Motor neuron (in vitro differentiated cells): ENCODE measurements at regions not wholly inside any gene's neighbourhood (a gene's known extent, or its start where the extent isn't known, plus 50 kb on each side); places are given as distances from the start of the nearest gene placed in this dataset.
A peak's percentile ranks its signal among the peaks of the same experiment; 100 is the strongest.

Experiments used
- ATAC-seq, 8 experiments: fragments of 200-7000 bp; cut with Tn5 transposase; replicated peaks in 6 of 8; 2 replicates each; pipeline ENCODE4 v1.8.0; 2021; ENCODE audit warnings: mild to moderate bottlenecking in 8 of 8, moderate library complexity in 8 of 8
- H3K27ac ChIP-seq, 2 donors: fragments of 250-450 bp; sonication (Bioruptor Pico); 2 replicates each; pipeline ENCODE4 v1.9.0; 2021; ENCODE audit warnings: antibody characterized with exemption in 2 of 2, mild to moderate bottlenecking in 2 of 2, moderate library complexity in 1 of 2
- H3K4me1 ChIP-seq, 2 donors: fragments of 250-450 bp; sonication (Bioruptor Pico); replicated peaks in 1 of 2; 2 replicates each; pipeline ENCODE4 v1.6.1; 2021; ENCODE audit warnings: antibody characterized with exemption in 2 of 2, mild to moderate bottlenecking in 2 of 2, moderate library complexity in 1 of 2
- H3K4me3 ChIP-seq, 5 donors: fragments of 250-450 bp; sonication (Bioruptor Pico); 2 replicates each; pipeline ENCODE4 v1.9.0; 2021; ENCODE audit warnings: antibody characterized with exemption in 5 of 5, mild to moderate bottlenecking in 5 of 5, moderate library complexity in 4 of 5
- WGBS, 10 experiments: fragments of 450-650 bp; shearing (Covaris generic); methylation state at CpG; one replicate each; pipeline ENCODE4 v1.0.0; 2022; 5-methylcytosine and 5-hydroxymethylcytosine counted together
- in situ Hi-C, 9 experiments: fragments of 400-800 bp; cut with MboI; loops; one replicate each; pipeline ENCODE4 v1.15.0; 2021; ENCODE audit warnings: low sequenced_read_pairs in 9 of 9, low pct_unique_long_range_greater_than_20kb in 2 of 9; ENCODE audit not compliant: unreplicated experiment in 9 of 9

DNA sequence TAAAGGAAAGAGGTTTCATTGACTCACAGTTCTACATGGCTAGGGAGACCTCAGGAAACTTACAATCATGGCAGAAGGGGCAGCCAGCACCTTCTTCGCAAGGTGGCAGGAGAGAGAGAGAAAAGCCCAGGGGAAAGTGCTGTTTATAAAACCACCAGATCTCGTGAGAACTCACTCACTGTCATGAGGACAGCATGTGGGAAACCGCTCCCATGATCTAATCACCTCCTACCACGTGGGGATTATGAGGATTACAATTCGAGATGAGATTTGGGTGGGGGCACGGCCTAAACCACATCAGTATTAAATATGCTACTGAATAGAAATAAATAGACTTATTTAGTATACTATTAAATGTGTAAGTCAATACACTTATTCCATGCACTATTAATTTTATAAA lies 70.6 kb upstream of the TCF21 start:
- Histone ChIP-seq H3K27ac (no peak overlapping the region), H3K4me1 (no peaks in the 10 kb centered on the region), H3K4me3 (no peak overlapping the region)
- in situ Hi-C loops = no loop called here
- 27 to 100% (median 82%) methylated on average over 1 to 6 of the region's 6 CpGs; no CpG with 5 or more reads in 1 of the 10 experiments for WGBS, 10 experiments
- no peak for ATAC-seq

- in situ Hi-C loops = no loop called here
- no peak for ATAC-seq
Observed at GRCh38 chr6:133820208-133820607, 68.7 kb upstream of the TCF21 start.

DNA sequence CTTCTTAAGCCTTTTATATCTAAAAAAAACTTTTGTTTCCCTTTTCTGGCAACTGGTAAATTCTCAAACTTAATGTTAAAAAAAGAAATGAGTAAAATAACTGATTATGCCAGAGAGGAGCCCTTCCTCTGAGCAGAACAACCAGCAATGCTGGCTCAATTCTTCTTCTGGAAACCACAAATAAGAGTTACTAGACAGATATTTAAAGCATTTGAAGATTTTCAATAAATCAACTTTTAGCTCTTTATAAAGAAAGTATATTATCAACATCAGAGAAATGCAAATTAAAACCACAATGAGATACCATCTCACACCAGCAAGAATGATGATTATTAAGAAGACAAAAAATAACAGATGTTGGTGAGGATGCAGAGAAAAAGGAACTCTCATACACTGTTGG lies 61.1 kb upstream of the TCF21 start:
- Histone ChIP-seq H3K4me1 (no peaks in the 10 kb centered on the region), H3K27ac (no peak overlapping the region), H3K4me3 (no peak overlapping the region)
- in situ Hi-C loops = no loop called here
- ATAC-seq = no peak

More at GRCh38 chr6:133820208-133820607, 68.7 kb upstream of the TCF21 start:
- 0 to 95% (median 77%) methylated on average over 1 to 3 of the region's 3 CpGs; no CpG with 5 or more reads in 1 of the 10 experiments for WGBS, 10 experiments
- Histone ChIP-seq H3K4me1 (no peaks in the 10 kb centered on the region), H3K27ac (no peak overlapping the region), H3K4me3 (no peak overlapping the region)

DNA sequence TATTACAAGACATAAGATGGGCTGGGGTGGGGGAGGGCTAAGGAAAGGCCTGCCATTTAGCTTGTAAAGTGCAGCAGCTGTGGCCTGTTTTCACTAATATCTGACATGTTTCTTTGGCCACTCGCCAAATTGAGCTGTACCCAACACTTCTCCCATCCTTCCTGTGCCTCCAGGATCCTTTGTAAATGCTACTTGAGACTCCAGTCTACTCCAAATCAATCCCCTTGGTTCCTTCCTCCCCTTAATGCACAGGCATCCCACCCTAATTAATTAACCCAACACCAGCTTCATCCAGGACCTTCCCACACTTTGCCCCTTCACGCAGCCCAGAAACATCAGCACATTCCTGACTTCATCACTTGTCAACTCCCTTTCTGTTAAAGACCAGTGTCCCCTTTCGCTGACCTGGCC lies 55.0 kb upstream of the TCF21 start:
- H3K27ac ChIP-seq = no peak overlapping the region
- H3K4me3 ChIP-seq = no peak overlapping the region
- no peak for ATAC-seq
- WGBS, 10 experiments = 28 to 100% (median 67%) methylated on average over 1 to 3 of the region's 3 CpGs; no CpG with 5 or more reads in 1 of the 10 experiments
- in situ Hi-C loops = no loop called here
- H3K4me1 ChIP-seq = no peaks in the 10 kb centered on the region

DNA sequence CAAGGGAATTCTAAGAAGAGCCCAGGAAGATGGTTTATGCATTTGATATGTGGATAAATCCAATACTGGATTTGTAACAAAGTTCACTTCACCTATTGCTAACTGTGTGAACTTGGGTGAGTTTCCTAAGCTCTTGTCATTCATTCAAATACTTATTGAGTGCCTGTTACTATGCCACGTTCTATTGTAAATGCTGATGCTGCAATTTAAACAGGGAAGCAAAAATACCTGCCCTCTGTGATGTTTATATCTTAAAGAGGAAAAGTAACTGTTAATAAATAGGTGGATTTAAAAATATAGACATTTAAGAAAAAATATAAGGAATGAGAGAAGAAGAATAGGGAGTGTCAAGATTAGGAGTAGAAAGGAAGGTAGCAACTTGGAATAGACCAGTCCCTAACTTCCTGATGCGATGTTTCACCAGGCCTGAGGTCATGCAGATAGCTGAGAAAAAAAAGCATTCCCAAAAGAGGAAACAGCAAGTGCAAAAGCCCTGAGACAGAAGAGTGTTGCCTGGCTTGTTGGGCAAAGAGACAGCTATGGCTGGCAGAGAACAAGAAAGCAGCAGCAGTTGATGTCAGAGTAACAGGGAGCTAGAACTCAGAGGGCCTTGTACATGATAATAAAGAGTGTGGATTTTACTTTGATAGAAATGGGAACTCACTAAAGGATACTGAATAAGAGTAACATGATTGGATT lies 54.3 kb upstream of the TCF21 start:
- no peaks in the 10 kb centered on the region for H3K4me1 ChIP-seq
- H3K4me3 ChIP-seq = no peak overlapping the region
- H3K27ac ChIP-seq = no peak overlapping the region
- in situ Hi-C loops = no loop called here
- no peak for ATAC-seq
- 50 to 100% (median 85%) methylated on average over 1 to 2 of the region's 2 CpGs for WGBS, 10 experiments

DNA sequence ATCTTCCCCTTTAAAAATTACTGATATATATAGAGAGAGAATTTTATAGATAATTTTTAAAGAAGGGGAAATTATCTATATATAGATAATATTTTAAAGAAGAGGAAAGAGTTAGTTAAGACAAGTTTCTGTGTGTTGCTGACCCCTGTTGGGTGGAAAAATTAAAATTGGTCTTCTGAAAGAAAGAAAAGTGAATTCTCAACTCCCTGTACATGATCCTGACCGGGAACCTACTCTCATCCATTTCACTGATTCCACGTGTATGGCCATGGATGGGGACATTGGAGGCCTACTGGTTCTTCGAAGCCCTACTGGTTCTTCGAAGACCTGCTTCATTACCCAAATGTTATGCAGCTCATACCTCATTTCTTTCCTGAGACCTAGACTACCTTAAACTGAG lies 53.0 kb upstream of the TCF21 start:
- in situ Hi-C loops = no loop called here
- WGBS, 10 experiments = 40 to 100% (median 85%) methylated on average over 1 to 4 of the region's 4 CpGs; no CpG with 5 or more reads in 2 of the 10 experiments
- no peak for ATAC-seq
- H3K4me3 ChIP-seq = no peak overlapping the region
- H3K4me1 ChIP-seq = no peaks in the 10 kb centered on the region
- H3K27ac ChIP-seq = no peak overlapping the region

DNA sequence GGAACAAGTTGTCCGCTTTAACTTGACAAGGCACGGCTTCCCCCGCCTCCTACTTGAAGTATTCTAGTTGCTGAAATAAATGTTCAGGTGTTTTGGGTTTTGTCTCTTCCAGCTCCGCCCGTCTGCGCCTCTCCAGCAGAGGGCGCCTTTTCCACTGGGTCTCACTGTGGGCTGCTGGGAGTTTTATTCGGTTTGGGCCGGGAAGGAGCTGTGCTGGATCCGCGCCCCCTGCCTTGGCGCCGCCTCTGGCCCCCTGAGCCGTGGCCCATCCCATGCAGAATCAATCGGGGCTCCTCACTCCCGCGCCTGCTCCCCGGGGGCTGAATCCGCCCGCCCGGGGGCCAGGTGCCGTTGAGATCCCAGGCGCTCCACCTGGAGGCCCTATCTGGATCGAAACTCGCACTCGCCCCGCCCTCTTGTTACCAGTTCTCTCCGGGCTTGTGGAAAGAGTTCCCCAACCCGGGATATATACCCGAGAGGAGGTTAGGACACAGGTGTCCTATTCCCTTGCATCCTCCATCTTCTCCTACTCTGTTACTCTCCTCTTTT lies 51.0 kb upstream of the TCF21 start:
- no peak overlapping the region for H3K27ac ChIP-seq
- no peak overlapping the region for H3K4me3 ChIP-seq
- 17 to 93% (median 80%) methylated on average over 3 to 8 of the region's 30 CpGs; no CpG with 5 or more reads in 5 of the 10 experiments for WGBS, 10 experiments
- ATAC-seq = peak in 2 of 8 experiments; percentile 65 to 70
- in situ Hi-C loops = no loop called here
- H3K4me1 ChIP-seq = no peaks in the 10 kb centered on the region
